HCT116 (cell line): ENCODE measurements at regions not wholly inside any gene's neighbourhood (a gene's known extent, or its start where the extent isn't known, plus 50 kb on each side); places are given as distances from the start of the nearest gene placed in this dataset.

Experiments
- ATAC-seq: fragments of 200-7000 bp; cut with Tn5 transposase; 2 replicates; pipeline ENCODE4 v1.9.1; 2020; ENCODE audit warnings: mild to moderate bottlenecking, moderate library complexity
- BruUV-seq: library from RNA; stranded (reverse); fragments of 400-500 nt; replicated peaks from 2 replicates; lab custom pipeline; 2021; lab: Mats Ljungman, UMichigan
- CTCF ChIA-PET: fragments of 300-600 bp; sonication (Branson Sonifier 250); formaldehyde crosslinking; loops from one replicate; lab custom pipeline; 2021; ENCODE audit warnings: antibody characterized with exemption; lab: Charles Lee
- POLR2A ChIA-PET: fragments of 300-600, 350-600 bp; sonication (Branson Sonifier 250); formaldehyde crosslinking; loops from one replicate; lab custom pipeline; 2021; ENCODE audit warnings: antibody characterized with exemption; lab: Charles Lee
- RAD21 ChIA-PET, 2 experiments: fragments of 300-600 bp; sonication (Branson Sonifier 250); formaldehyde crosslinking; loops; one replicate each; lab custom pipeline; 2023; ENCODE audit warnings: low total read pairs in 2 of 2; ENCODE audit not compliant: uncharacterized antibody in 2 of 2, unreplicated experiment in 2 of 2, low non-redundant PET in 1 of 2; lab: Charles Lee
- DNase-seq: peaks from one replicate; pipeline ENCODE4 v3.0.0-alpha.2; 2010; ENCODE audit warnings: low read depth, low spot score
- H2AFZ ChIP-seq: fragments of 200-600 bp; shearing (Covaris generic), sonication (generic); 2 replicates; pipeline ENCODE4 v1.6.1; 2017; ENCODE audit warnings: low read depth, mixed run types, mixed read lengths, antibody characterized with exemption, low read length; ENCODE audit not compliant: poor library complexity, severe bottlenecking
- H3K27ac ChIP-seq: 2 replicates; pipeline ENCODE4 v1.5.1; 2012; ENCODE audit warnings: low read depth, low read length
- H3K27me3 ChIP-seq: fragments of 200-600 bp; sonication (generic); 2 replicates; pipeline ENCODE4 v1.6.1; 2016; ENCODE audit warnings: mixed run types, low read length, mixed read lengths; ENCODE audit not compliant: insufficient read depth
- H3K36me3 ChIP-seq, 2 experiments: fragments of 200-500 bp in 1 of 2; fragments of 200-600 bp in 1 of 2; sonication (Bioruptor generic) in 1 of 2; sonication (generic) in 1 of 2; 2 replicates each; pipeline versions ENCODE4 v1.5.1 to v1.6.1; 2014 to 2016; ENCODE audit warnings: low read length in 2 of 2, inconsistent platforms in 1 of 2, mixed read lengths in 1 of 2, mixed run types in 1 of 2; ENCODE audit not compliant: insufficient read depth in 2 of 2, control insufficient read depth in 1 of 2
- H3K4me1 ChIP-seq, 2 experiments: fragments of 200-600 bp in 1 of 2; sonication (generic) in 1 of 2; 2 replicates each; pipeline versions ENCODE4 v1.5.1 to v1.6.1; 2012 to 2017; ENCODE audit warnings: low read length in 2 of 2, inconsistent platforms in 1 of 2, mild to moderate bottlenecking in 1 of 2, mixed read lengths in 1 of 2, mixed run types in 1 of 2, moderate library complexity in 1 of 2; ENCODE audit not compliant: insufficient read depth in 2 of 2, control insufficient read depth in 1 of 2
- H3K4me2 ChIP-seq: fragments of 200-600 bp; sonication (generic); 2 replicates; pipeline ENCODE4 v1.6.1; 2017; ENCODE audit warnings: mixed run types, low read length, mixed read lengths
- H3K4me3 ChIP-seq, 2 experiments: fragments of 200-600 bp in 1 of 2; sonication (generic) in 1 of 2; replicated peaks in 1 of 2; 2 replicates each; pipeline ENCODE4 v1.5.1; 2011 to 2016; ENCODE audit warnings: low read length in 2 of 2, control low read depth in 1 of 2, low read depth in 1 of 2, mild to moderate bottlenecking in 1 of 2, mixed read lengths in 1 of 2, mixed run types in 1 of 2
- H3K79me2 ChIP-seq: fragments of 200-600 bp; sonication (generic); 2 replicates; pipeline ENCODE4 v1.6.1; 2017; ENCODE audit warnings: mild to moderate bottlenecking, mixed run types, low read length, moderate library complexity, mixed read lengths; ENCODE audit not compliant: insufficient read depth
- H3K9ac ChIP-seq: fragments of 200-600 bp; sonication (generic); 2 replicates; pipeline ENCODE4 v1.6.1; 2016; ENCODE audit warnings: low read length, mixed read lengths
- H3K9me2 ChIP-seq: fragments of 200-600 bp; sonication (generic), shearing (Covaris generic); 2 replicates; pipeline ENCODE4 v1.6.1; 2017; ENCODE audit warnings: mixed run types, mild to moderate bottlenecking, moderate library complexity; ENCODE audit not compliant: insufficient read depth
- H3K9me3 ChIP-seq, 2 experiments: fragments of 200-500 bp in 1 of 2; fragments of 200-600 bp in 1 of 2; sonication (Bioruptor generic) in 1 of 2; sonication (generic) in 1 of 2; 2 replicates each; pipeline ENCODE4 v1.6.1; 2014 to 2017; ENCODE audit warnings: low read length in 2 of 2, mixed read lengths in 2 of 2, inconsistent platforms in 1 of 2, low read depth in 1 of 2, mild to moderate bottlenecking in 1 of 2, mixed run types in 1 of 2, moderate library complexity in 1 of 2; ENCODE audit not compliant: control insufficient read depth in 1 of 2, insufficient read depth in 1 of 2
- H4K20me1 ChIP-seq: fragments of 200-600 bp; sonication (generic), shearing (Covaris generic); 2 replicates; pipeline ENCODE4 v1.6.1; 2017; ENCODE audit warnings: mixed run types, mild to moderate bottlenecking, moderate library complexity; ENCODE audit not compliant: insufficient read depth
- ATF3 ChIP-seq: IDR thresholded peaks from 2 replicates; pipeline ENCODE4 v1.6.1; 2012
- CTCF ChIP-seq, 3 experiments: fragments of 200-600 bp in 1 of 3; sonication (generic) in 1 of 3; IDR thresholded peaks in 2 of 3; conservative IDR thresholded peaks in 1 of 3; 2 replicates each; pipeline ENCODE4 v1.5.1; 2012 to 2017; ENCODE audit warnings: low read depth in 2 of 3, low read length in 2 of 3, antibody characterized with exemption in 1 of 3, borderline replicate concordance in 1 of 3, control low read depth in 1 of 3, mild to moderate bottlenecking in 1 of 3, mixed read lengths in 1 of 3, mixed run types in 1 of 3, moderate library complexity in 1 of 3; ENCODE audit not compliant: insufficient read depth in 1 of 3
- EZH2phosphoT487 ChIP-seq: fragments of 200-600 bp; IDR thresholded peaks from 2 replicates; pipeline ENCODE4 v1.6.1; 2018; ENCODE audit warnings: antibody characterized with exemption, borderline replicate concordance
- JUND ChIP-seq: IDR thresholded peaks from 2 replicates; pipeline ENCODE4 v1.6.1; 2012
- RAD21 ChIP-seq: IDR thresholded peaks from 2 replicates; pipeline ENCODE4 v1.6.1; 2012; ENCODE audit warnings: low read depth, mild to moderate bottlenecking
- REST ChIP-seq: IDR thresholded peaks from 2 replicates; pipeline ENCODE4 v1.6.1; 2012; ENCODE audit warnings: low read depth
- ZFX ChIP-seq: fragments of 450-650 bp; IDR thresholded peaks from 2 replicates; pipeline ENCODE4 v1.6.1; 2017
- intact Hi-C: fragments of 100-400 bp; cut with micrococcal nuclease; formaldehyde crosslinking; loops from 2 replicates; pipeline ENCODE4 v1.10.0; 2022

- TF ChIP-seq REST: no peak
- TF ChIP-seq ATF3: no peak
- TF ChIP-seq JUND: no peak
- TF ChIP-seq EZH2phosphoT487: no peak
Observed at GRCh38 chr13:78816154-78816553, 157.2 kb upstream of the OBI1 start (continued).

GRCh38 chr13:78806457-78806856, 147.5 kb upstream of the OBI1 start:
- CTCF ChIA-PET: interaction anchor here (0.7 kb wide), 1 partner anchor 11 kb away, joined by 3 read pairs; no protein-coding TSS in a partner anchor
- no peaks in the 10 kb centered on the region for H3K9me2 ChIP-seq
- ATAC-seq (peak; percentile 69), DNase-seq (no peak)
- H3K9me3 ChIP-seq: no peaks in the 10 kb centered on the region
- POLR2A ChIA-PET: no interaction called here
- RAD21 ChIA-PET: no interaction called here
- H2AFZ ChIP-seq: no peak overlapping the region
- H3K27me3 ChIP-seq: peaks cover 6% of the 10 kb centered on the region; the same call in 1 of the 2 replicates
- BruUV-seq: no TSS peak
- TF ChIP-seq RAD21 (peak; percentile 15; the same call in 1 of the 2 replicates), ZFX (no peak), CTCF (IDR thresholded peaks at IDR 0.05 in 2 of 3, conservative IDR thresholded peaks at IDR 0.05 in 1 of 3; ENCODE audit: borderline replicate concordance in 1 of 3, insufficient read depth in 1 of 3, low read depth in 2 of 3, low read length in 2 of 3) (peak in 2 of 3 experiments; percentile 48 to 53; a peak in 4 of 6 replicates)
- H4K20me1 ChIP-seq: no peaks in the 10 kb centered on the region
- intact Hi-C loops: no loop called here
- H3K9ac ChIP-seq: no peak overlapping the region
- H3K79me2 ChIP-seq: no peaks in the 10 kb centered on the region
- no peaks in the 10 kb centered on the region for H3K4me1 ChIP-seq
- H3K36me3 ChIP-seq: no peaks in the 10 kb centered on the region
- H3K27ac ChIP-seq: no peak overlapping the region
- no peak overlapping the region for H3K4me2 ChIP-seq
- no peak overlapping the region for H3K4me3 ChIP-seq
